Epithelial cell of esophagus (primary cell): ENCODE measurements at regions not wholly inside any gene's neighbourhood (a gene's known extent, or its start where the extent isn't known, plus 50 kb on each side); places are given as distances from the start of the nearest gene placed in this dataset.

Experiments
- DNase-seq: peaks from one replicate; pipeline ENCODE4 v3.0.0; 2010; ENCODE audit warnings: low read depth
- H3K4me3 ChIP-seq: 2 replicates; pipeline ENCODE4 v1.5.1; 2011; ENCODE audit warnings: mild to moderate bottlenecking, low read length, control low read depth
- TF ChIP-seq, protein P1 (sequence below): IDR thresholded peaks from 2 replicates; pipeline ENCODE4 v1.5.1; 2011; ENCODE audit warnings: low read depth, mild to moderate bottlenecking, low read length, control low read depth, inconsistent platforms; ENCODE audit not compliant: insufficient read depth; ENCODE audit errors: missing control alignments

DNA sequence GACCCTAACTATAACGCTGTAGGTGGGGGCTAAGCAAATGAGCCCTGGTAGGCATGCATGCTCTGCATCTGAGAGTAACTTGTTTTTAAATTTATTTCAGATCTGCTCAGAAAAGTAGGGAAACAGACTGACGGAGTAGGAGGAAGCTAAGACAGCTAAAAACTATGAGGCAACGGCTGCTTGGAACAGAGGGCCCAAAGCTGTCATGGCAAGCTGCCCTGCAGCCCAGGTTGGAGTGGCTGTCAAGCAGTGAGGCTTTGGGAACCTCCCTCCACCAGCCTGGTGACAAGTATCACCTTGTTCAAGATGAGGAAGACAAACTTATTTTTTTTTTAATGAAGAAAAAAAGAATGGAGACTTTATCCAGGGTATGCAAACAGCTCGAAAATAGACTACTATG is 439.8 kb downstream of the NLGN4X start:
- TF ChIP-seq, protein P1, sequence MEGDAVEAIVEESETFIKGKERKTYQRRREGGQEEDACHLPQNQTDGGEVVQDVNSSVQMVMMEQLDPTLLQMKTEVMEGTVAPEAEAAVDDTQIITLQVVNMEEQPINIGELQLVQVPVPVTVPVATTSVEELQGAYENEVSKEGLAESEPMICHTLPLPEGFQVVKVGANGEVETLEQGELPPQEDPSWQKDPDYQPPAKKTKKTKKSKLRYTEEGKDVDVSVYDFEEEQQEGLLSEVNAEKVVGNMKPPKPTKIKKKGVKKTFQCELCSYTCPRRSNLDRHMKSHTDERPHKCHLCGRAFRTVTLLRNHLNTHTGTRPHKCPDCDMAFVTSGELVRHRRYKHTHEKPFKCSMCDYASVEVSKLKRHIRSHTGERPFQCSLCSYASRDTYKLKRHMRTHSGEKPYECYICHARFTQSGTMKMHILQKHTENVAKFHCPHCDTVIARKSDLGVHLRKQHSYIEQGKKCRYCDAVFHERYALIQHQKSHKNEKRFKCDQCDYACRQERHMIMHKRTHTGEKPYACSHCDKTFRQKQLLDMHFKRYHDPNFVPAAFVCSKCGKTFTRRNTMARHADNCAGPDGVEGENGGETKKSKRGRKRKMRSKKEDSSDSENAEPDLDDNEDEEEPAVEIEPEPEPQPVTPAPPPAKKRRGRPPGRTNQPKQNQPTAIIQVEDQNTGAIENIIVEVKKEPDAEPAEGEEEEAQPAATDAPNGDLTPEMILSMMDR: no peak
- H3K4me3 ChIP-seq: no peak overlapping the region
- no peak for DNase-seq

GRCh38 chrX:5780821-5781220 is 447.8 kb downstream of the NLGN4X start:
- DNase-seq: no peak
- H3K4me3 ChIP-seq: no peak overlapping the region
- TF ChIP-seq, protein P1: no peak

- DNase-seq: no peak
- TF ChIP-seq, protein P1: no peak
These were observed 452.7 kb downstream of the NLGN4X start for GRCh38 chrX:5775846-5776430.

GRCh38 chrX:5774446-5774845 is 454.2 kb downstream of the NLGN4X start:
- H3K4me3 ChIP-seq: no peak overlapping the region
- TF ChIP-seq, protein P1: no peak
- DNase-seq: no peak

More at GRCh38 chrX:5775846-5776430, 452.7 kb downstream of the NLGN4X start:
- H3K4me3 ChIP-seq: no peak overlapping the region

GRCh38 chrX:5771441-5771840 is 457.2 kb downstream of the NLGN4X start:
- TF ChIP-seq, protein P1: no peak
- no peak overlapping the region for H3K4me3 ChIP-seq
- no peak for DNase-seq

DNA sequence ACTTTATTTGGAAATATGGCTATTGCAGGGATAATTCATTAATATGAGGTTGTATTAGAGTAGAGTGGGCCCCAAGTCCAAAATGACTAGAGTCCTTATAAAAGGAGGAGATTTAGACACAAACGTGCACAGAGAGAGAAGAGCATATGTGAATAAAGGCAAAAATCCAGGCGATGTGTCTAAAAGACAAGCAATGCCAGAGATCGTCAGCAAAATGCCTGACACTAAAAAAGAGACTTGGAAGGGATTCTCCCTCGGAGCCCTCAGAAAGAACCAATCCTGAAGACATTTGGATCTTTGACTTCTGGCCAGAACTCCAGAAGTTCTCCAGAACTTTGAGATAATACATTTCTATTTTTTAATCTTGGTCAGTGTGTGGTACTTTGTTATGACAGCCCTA is 472.1 kb downstream of the NLGN4X start:
- H3K4me3 ChIP-seq: no peak overlapping the region
- DNase-seq: no peak
- TF ChIP-seq, protein P1: no peak

DNA sequence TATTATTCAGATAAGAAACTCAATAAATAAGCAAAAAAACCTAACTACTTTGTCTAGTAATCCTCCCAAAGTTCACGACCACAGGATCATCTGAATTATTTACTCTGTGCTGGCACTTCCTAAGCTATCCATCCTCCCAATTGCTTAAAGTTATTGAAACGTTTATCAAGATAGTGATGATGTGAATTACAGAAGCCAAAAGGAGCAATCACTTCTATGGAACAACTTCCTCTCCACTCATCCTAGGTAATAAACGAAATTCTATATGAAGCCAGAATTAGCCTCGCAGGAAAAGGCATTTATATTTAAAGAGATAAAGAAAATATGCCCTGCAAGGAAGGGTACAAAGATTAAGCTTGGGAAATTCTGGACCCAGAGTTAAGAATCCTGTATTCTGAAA is 475.4 kb downstream of the NLGN4X start:
- TF ChIP-seq, protein P1: no peak
- no peak for DNase-seq
- no peak overlapping the region for H3K4me3 ChIP-seq
